ENCODE measurements at regions not wholly inside any gene's neighbourhood (a gene's known extent, or its start where the extent isn't known, plus 50 kb on each side); places are given as distances from the start of the nearest gene placed in this dataset.

GRCh38 chr6:51163843-51164529 lies 345.3 kb downstream of the TFAP2B start (continued):
- TF ChIP-seq EZH2 (IDR thresholded peaks at IDR 0.05; ENCODE audit: borderline replicate concordance, control insufficient read depth, low read depth, low read length): no peak
- TF ChIP-seq ZNF24 (IDR thresholded peaks at IDR 0.05): no peak
- TF ChIP-seq NR2C1 (IDR thresholded peaks at IDR 0.05): no peak
- no peak for TF ChIP-seq PAX5 (IDR thresholded peaks at IDR 0.05; ENCODE audit: borderline replicate concordance, low read depth, low read length)
- no peak for TF ChIP-seq GATAD2B (conservative IDR thresholded peaks at IDR 0.05; ENCODE audit: low read depth)
- TF ChIP-seq ATF2 (IDR thresholded peaks at IDR 0.05; ENCODE audit: low read length): no peak
- TF ChIP-seq CHD2 (IDR thresholded peaks at IDR 0.05; ENCODE audit: borderline replicate concordance, low read depth, low read length): no peak
- TF ChIP-seq CHD4 (IDR thresholded peaks at IDR 0.05): no peak
- TF ChIP-seq BCL11A (IDR thresholded peaks at IDR 0.05; ENCODE audit: low read depth, low read length): no peak
- TF ChIP-seq RELB (IDR thresholded peaks at IDR 0.05; ENCODE audit: low read depth): no peak
- TF ChIP-seq NRF1 (conservative IDR thresholded peaks at IDR 0.05; ENCODE audit: low read depth, low read length): no peak

- Histone ChIP-seq H3K27me3 (replicated peaks in 1 of 2; ENCODE audit: control insufficient read depth in 2 of 2, insufficient read depth in 2 of 2, low read length in 1 of 2) (no peaks in the 10 kb centered on the region), H3K9me3 (replicated peaks; ENCODE audit: control insufficient read depth, insufficient read depth, low read length) (no peaks in the 10 kb centered on the region), H3K4me2 (ENCODE audit: control insufficient read depth, insufficient read depth) (no peak overlapping the region), H3K4me1 (ENCODE audit: control insufficient read depth, insufficient read depth, low read length) (no peaks in the 10 kb centered on the region), H2AFZ (ENCODE audit: control insufficient read depth, low read depth, low read length) (no peak overlapping the region), H3K36me3 (ENCODE audit: control insufficient read depth in 2 of 2, insufficient read depth in 2 of 2, low read length in 1 of 2) (no peaks in the 10 kb centered on the region), H3K27ac (ENCODE audit: control insufficient read depth, insufficient read depth) (no peak overlapping the region), H4K20me1 (ENCODE audit: control insufficient read depth, insufficient read depth) (no peaks in the 10 kb centered on the region), H3K79me2 (ENCODE audit: control insufficient read depth, insufficient read depth, low read length) (no peaks in the 10 kb centered on the region), H3K9ac (ENCODE audit: control insufficient read depth, insufficient read depth, low read length) (no peak overlapping the region), H3K4me3 (no peak overlapping the region)
- BruUV-seq (replicated peaks): no TSS peak
- in situ Hi-C loops (cut with MboI) (no loop called here), intact Hi-C loops (cut with micrococcal nuclease; ENCODE audit: unreplicated experiment) (no loop called here)
- no peak for FAIRE-seq
- ChIA-PET SMC1A (ENCODE audit: uncharacterized antibody, unreplicated experiment) (interaction anchor here (0.9 kb wide), 1 partner anchor 10 kb away, joined by 3 read pairs; no protein-coding TSS in a partner anchor), RAD21 (ENCODE audit: unreplicated experiment) (no interaction called here), POLR2A (no interaction called here), CTCF (no interaction called here)
- ATAC-seq: no peak
- no peak for DNase-seq (ENCODE audit: low read depth, low spot score)
- 7% methylated on average over 1 of the region's 1 CpG for WGBS (ENCODE audit: insufficient coverage, insufficient replicate concordance, low lambda C conversion rate, missing lambda C conversion rate)
- no peak for TF ChIP-seq FOXM1 (IDR thresholded peaks at IDR 0.05; ENCODE audit: low read depth, low read length)
- TF ChIP-seq SUZ12 (IDR thresholded peaks at IDR 0.05; ENCODE audit: unreplicated experiment): no peak
- no peak for TF ChIP-seq ZNF274 (IDR thresholded peaks at IDR 0.05; ENCODE audit: insufficient read depth, insufficient read length)
- no peak for TF ChIP-seq MTA3 (IDR thresholded peaks at IDR 0.05; ENCODE audit: borderline replicate concordance, low read length)
- no peak for TF ChIP-seq ZBED1 (IDR thresholded peaks at IDR 0.05; ENCODE audit: borderline replicate concordance)
- TF ChIP-seq ZNF687 (IDR thresholded peaks at IDR 0.05): no peak
- no peak for TF ChIP-seq NR2F1 (conservative IDR thresholded peaks at IDR 0.05)
These were observed 348.2 kb downstream of the TFAP2B start for GRCh38 chr6:51166914-51167313.

Measured in GM12878 (cell line).